Nephron (organoid): ENCODE measurements at regions not wholly inside any gene's neighbourhood (a gene's known extent, or its start where the extent isn't known, plus 50 kb on each side); places are given as distances from the start of the nearest gene placed in this dataset.
A peak's percentile ranks its signal among the peaks of the same experiment; 100 is the strongest.

ENCODE experiments used
- H3K27ac Mint-ChIP-seq, 3 experiments: 2 replicates each; pipeline ENCODE4 v1.8.0; 2020; ENCODE audit warnings: mixed read lengths in 3 of 3, mild to moderate bottlenecking in 2 of 3, moderate library complexity in 1 of 3
- H3K27me3 Mint-ChIP-seq: 2 replicates; pipeline ENCODE4 v1.8.0; 2021; ENCODE audit warnings: low read depth, mild to moderate bottlenecking, moderate library complexity, mixed read lengths
- H3K36me3 Mint-ChIP-seq: 2 replicates; pipeline ENCODE4 v1.8.0; 2020; ENCODE audit warnings: low read depth, mixed read lengths
- H3K4me1 Mint-ChIP-seq: 2 replicates; pipeline ENCODE4 v1.8.0; 2020; ENCODE audit warnings: mixed read lengths
- H3K4me3 Mint-ChIP-seq, 3 experiments: 2 replicates each; pipeline ENCODE4 v1.8.0; 2020; ENCODE audit warnings: mild to moderate bottlenecking in 3 of 3, mixed read lengths in 3 of 3, moderate library complexity in 2 of 3
- H3K9me3 Mint-ChIP-seq: 2 replicates; pipeline ENCODE4 v1.8.0; 2020; ENCODE audit warnings: mixed read lengths
- CTCF ChIP-seq, 3 experiments: fragments of 200-600 bp; sonication (generic); IDR thresholded peaks; one replicate each; pipeline ENCODE4 v1.5.0; 2021; ENCODE audit warnings: antibody characterized with exemption in 3 of 3; ENCODE audit not compliant: unreplicated experiment in 3 of 3

GRCh38 chr1:79069828-79070227 is 63.3 kb upstream of the ADGRL4 start:
- no peaks in the 10 kb centered on the region for H3K4me1 Mint-ChIP-seq
- no peak overlapping the region for H3K4me3 Mint-ChIP-seq
- no peaks in the 10 kb centered on the region for H3K27me3 Mint-ChIP-seq
- no peak overlapping the region for H3K27ac Mint-ChIP-seq
- H3K9me3 Mint-ChIP-seq: no peaks in the 10 kb centered on the region
- TF ChIP-seq CTCF (IDR thresholded peaks at IDR 0.05; ENCODE audit: unreplicated experiment in 3 of 3): peak in 2 of 3 experiments; percentile 4 to 9
- no peaks in the 10 kb centered on the region for H3K36me3 Mint-ChIP-seq

DNA sequence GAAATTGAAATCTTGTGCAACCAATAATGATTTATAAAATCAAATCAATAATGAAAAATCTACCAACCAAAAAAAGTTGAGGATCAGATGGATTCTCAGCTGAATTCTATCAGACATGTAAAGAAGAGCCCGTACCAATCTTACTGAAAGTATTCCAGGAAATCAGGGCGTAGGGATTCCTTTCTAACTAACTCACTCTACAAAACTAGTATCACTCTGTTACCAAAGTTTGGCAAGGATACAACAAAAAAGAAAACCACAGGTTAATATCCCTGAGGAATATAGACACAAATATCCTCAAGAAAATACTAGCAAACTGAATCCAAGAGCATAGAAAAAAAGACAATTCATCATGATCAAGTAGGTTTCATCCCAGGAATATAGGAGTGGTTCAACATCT is 52.8 kb upstream of the ADGRL4 start:
- H3K4me3 Mint-ChIP-seq: no peak overlapping the region
- no peaks in the 10 kb centered on the region for H3K36me3 Mint-ChIP-seq
- H3K27ac Mint-ChIP-seq: no peak overlapping the region
- peaks cover 26% of the 10 kb centered on the region for H3K9me3 Mint-ChIP-seq
- TF ChIP-seq CTCF (IDR thresholded peaks at IDR 0.05; ENCODE audit: unreplicated experiment in 3 of 3): no peak
- H3K4me1 Mint-ChIP-seq: no peaks in the 10 kb centered on the region
- no peaks in the 10 kb centered on the region for H3K27me3 Mint-ChIP-seq
